IMR-90 (cell line): ENCODE measurements at regions not wholly inside any gene's neighbourhood (a gene's known extent, or its start where the extent isn't known, plus 50 kb on each side); places are given as distances from the start of the nearest gene placed in this dataset.

Experiments
- ATAC-seq: fragments of 200-7000 bp; cut with Tn5 transposase; 2 replicates; pipeline ENCODE4 v1.9.1; 2020; ENCODE audit warnings: low read depth, mild to moderate bottlenecking, moderate library complexity
- BruUV-seq: library from RNA; stranded (reverse); fragments of 400-500 nt; replicated peaks from 2 replicates; lab custom pipeline; 2021; lab: Mats Ljungman, UMichigan
- CTCF ChIA-PET: fragments of 300-600 bp; formaldehyde crosslinking; extraction: SDS; loops from one replicate; lab custom pipeline; 2021; ENCODE audit warnings: antibody characterized with exemption; lab: Yijun Ruan, JAX
- POLR2A ChIA-PET: fragments of 300-600 bp; sonication (Branson Sonifier 250); formaldehyde crosslinking; loops from one replicate; lab custom pipeline; 2022; ENCODE audit warnings: antibody characterized with exemption; ENCODE audit not compliant: unreplicated experiment; lab: Charles Lee
- DNase-seq: peaks from one replicate; pipeline ENCODE4 v3.0.0; 2013
- H2AFZ ChIP-seq: replicated peaks from 2 replicates; pipeline ENCODE3; 2013; ENCODE audit warnings: low read length, mild to moderate bottlenecking; ENCODE audit not compliant: poor library complexity
- H2AK5ac ChIP-seq: 2 replicates; pipeline ENCODE4 v1.6.1; 2013; ENCODE audit warnings: low read depth, low read length, inconsistent platforms
- H2AK9ac ChIP-seq: replicated peaks from 2 replicates; pipeline ENCODE3; 2013; ENCODE audit warnings: mild to moderate bottlenecking, low read depth, low read length, moderate library complexity; ENCODE audit not compliant: poor library complexity
- H2BK120ac ChIP-seq: 2 replicates; pipeline ENCODE4 v1.6.1; 2013; ENCODE audit warnings: low read depth, low read length, inconsistent platforms
- H2BK15ac ChIP-seq: 3 replicates; pipeline ENCODE4 v1.6.1; 2013; ENCODE audit warnings: low read depth, low read length, inconsistent platforms
- H2BK20ac ChIP-seq: 2 replicates; pipeline ENCODE4 v1.6.1; 2013; ENCODE audit warnings: low read depth, mild to moderate bottlenecking, inconsistent platforms, low read length, moderate library complexity
- H2BK5ac ChIP-seq: 2 replicates; pipeline ENCODE4 v1.6.1; 2013; ENCODE audit warnings: mild to moderate bottlenecking, low read depth, low read length, inconsistent platforms; ENCODE audit not compliant: poor library complexity, severe bottlenecking
- H3K14ac ChIP-seq: replicated peaks from 2 replicates; pipeline ENCODE4 v1.6.1; 2013; ENCODE audit warnings: low read depth, low read length, inconsistent platforms
- H3K18ac ChIP-seq: 2 replicates; pipeline ENCODE4 v1.6.1; 2013; ENCODE audit warnings: low read depth, low read length, control low read depth
- H3K23ac ChIP-seq: 2 replicates; pipeline ENCODE4 v1.6.1; 2013; ENCODE audit warnings: low read depth, low read length, inconsistent platforms
- H3K27ac ChIP-seq: 2 replicates; pipeline ENCODE4 v1.5.1; 2013; ENCODE audit warnings: mild to moderate bottlenecking, control low read depth, low read length; ENCODE audit not compliant: insufficient read depth
- H3K27me3 ChIP-seq: 2 replicates; pipeline ENCODE4 v1.6.1; 2013; ENCODE audit warnings: low read length; ENCODE audit not compliant: control insufficient read depth, insufficient read depth
- H3K36me3 ChIP-seq: 2 replicates; pipeline ENCODE4 v1.6.1; 2013; ENCODE audit warnings: low read length, mixed read lengths; ENCODE audit not compliant: control insufficient read depth, insufficient read depth
- H3K4ac ChIP-seq: 2 replicates; pipeline ENCODE4 v1.6.1; 2013; ENCODE audit warnings: low read depth, low read length, inconsistent platforms
- H3K4me1 ChIP-seq: 2 replicates; pipeline ENCODE4 v1.6.1; 2013; ENCODE audit warnings: low read length, mixed read lengths; ENCODE audit not compliant: control insufficient read depth, insufficient read depth
- H3K4me2 ChIP-seq: 2 replicates; pipeline ENCODE4 v1.6.1; 2013; ENCODE audit warnings: low read depth, mild to moderate bottlenecking, control low read depth, low read length, moderate library complexity
- H3K4me3 ChIP-seq: 2 replicates; pipeline ENCODE4 v1.5.1; 2013; ENCODE audit warnings: low read depth, mild to moderate bottlenecking, control low read depth, low read length, moderate library complexity; ENCODE audit not compliant: insufficient read depth
- H3K56ac ChIP-seq: 2 replicates; pipeline ENCODE4 v1.6.1; 2013; ENCODE audit warnings: low read length, inconsistent platforms; ENCODE audit not compliant: insufficient read depth; ENCODE audit errors: extremely low read depth
- H3K79me1 ChIP-seq, 2 experiments: 2 replicates each; pipeline ENCODE4 v1.6.1; 2013; ENCODE audit warnings: low read length in 2 of 2, inconsistent platforms in 1 of 2, low read depth in 1 of 2
- H3K9ac ChIP-seq: 2 replicates; pipeline ENCODE4 v1.6.1; 2013; ENCODE audit warnings: low read depth, low read length, control low read depth
- H3K9me1 ChIP-seq: 2 replicates; pipeline ENCODE4 v1.6.1; 2013; ENCODE audit warnings: low read length, inconsistent platforms; ENCODE audit not compliant: insufficient read depth
- H3K9me3 ChIP-seq: 2 replicates; pipeline ENCODE4 v1.6.1; 2013; ENCODE audit warnings: low read length; ENCODE audit not compliant: control insufficient read depth, insufficient read depth
- H4K20me1 ChIP-seq: 2 replicates; pipeline ENCODE4 v1.6.1; 2013; ENCODE audit warnings: low read length, inconsistent platforms; ENCODE audit not compliant: insufficient read depth
- H4K5ac ChIP-seq: 2 replicates; pipeline ENCODE4 v1.6.1; 2013; ENCODE audit warnings: mild to moderate bottlenecking, low read depth, low read length, control low read depth
- H4K8ac ChIP-seq, 2 experiments: 2 replicates each; pipeline ENCODE4 v1.6.1; 2013; ENCODE audit warnings: low read depth in 2 of 2, low read length in 2 of 2, control low read depth in 1 of 2, inconsistent platforms in 1 of 2
- H4K91ac ChIP-seq: 2 replicates; pipeline ENCODE4 v1.6.1; 2013; ENCODE audit warnings: low read depth, low read length, inconsistent platforms; ENCODE audit not compliant: insufficient read depth
- BHLHE40 ChIP-seq: fragments of 150-350 bp; IDR thresholded peaks from 2 replicates; pipeline ENCODE4 v1.6.1; 2016; ENCODE audit warnings: mild to moderate bottlenecking, low read depth, low read length
- CEBPB ChIP-seq: IDR thresholded peaks from 2 replicates; pipeline ENCODE4 v1.6.1; 2012; ENCODE audit warnings: low read depth, low read length, improper control_type of control experiment
- CHD1 ChIP-seq: IDR thresholded peaks from 2 replicates; pipeline ENCODE4 v1.6.1; 2012; ENCODE audit warnings: low read depth, low read length, improper control_type of control experiment
- CTCF ChIP-seq: conservative IDR thresholded peaks from 2 replicates; pipeline ENCODE4 v1.5.1; 2012; ENCODE audit warnings: mild to moderate bottlenecking, low read depth, low read length, improper control_type of control experiment
- ELK1 ChIP-seq: fragments of 150-350 bp; IDR thresholded peaks from 2 replicates; pipeline ENCODE4 v1.6.1; 2016; ENCODE audit warnings: low read depth, mild to moderate bottlenecking, low read length, moderate library complexity, borderline replicate concordance
- FOS ChIP-seq: fragments of 150-350 bp; IDR thresholded peaks from 2 replicates; pipeline ENCODE4 v1.6.1; 2016; ENCODE audit warnings: low read depth, low read length
- MAFK ChIP-seq: IDR thresholded peaks from 2 replicates; pipeline ENCODE4 v1.6.1; 2012; ENCODE audit warnings: low read depth, low read length, improper control_type of control experiment
- MAZ ChIP-seq: IDR thresholded peaks from 2 replicates; pipeline ENCODE4 v1.6.1; 2012; ENCODE audit warnings: low read depth, mild to moderate bottlenecking, low read length, improper control_type of control experiment, moderate library complexity, borderline replicate concordance
- MXI1 ChIP-seq: IDR thresholded peaks from 2 replicates; pipeline ENCODE4 v1.6.1; 2012; ENCODE audit warnings: low read depth, mild to moderate bottlenecking, low read length, moderate library complexity, borderline replicate concordance
- NFE2L2 ChIP-seq: fragments of 150-350 bp; IDR thresholded peaks from 2 replicates; pipeline ENCODE4 v1.6.1; 2016; ENCODE audit warnings: low read depth, mild to moderate bottlenecking, low read length
- POLR2A ChIP-seq: IDR thresholded peaks from 2 replicates; pipeline ENCODE4 v1.6.1; 2012; ENCODE audit warnings: mild to moderate bottlenecking, low read depth, low read length
- RAD21 ChIP-seq: IDR thresholded peaks from 2 replicates; pipeline ENCODE4 v1.6.1; 2012; ENCODE audit warnings: low read length, improper control_type of control experiment
- RCOR1 ChIP-seq: IDR thresholded peaks from 2 replicates; pipeline ENCODE4 v1.6.1; 2012; ENCODE audit warnings: mild to moderate bottlenecking, low read length, improper control_type of control experiment; ENCODE audit not compliant: insufficient replicate concordance
- RFX5 ChIP-seq: IDR thresholded peaks from 2 replicates; pipeline ENCODE4 v1.8.0; 2012; ENCODE audit warnings: low read depth, mild to moderate bottlenecking, low read length, moderate library complexity
- SMC3 ChIP-seq: fragments of 150-350 bp; IDR thresholded peaks from 2 replicates; pipeline ENCODE4 v1.6.1; 2016; ENCODE audit warnings: low read depth, mild to moderate bottlenecking, antibody characterized with exemption, low read length, moderate library complexity
- USF2 ChIP-seq: fragments of 150-350 bp; IDR thresholded peaks from 2 replicates; pipeline ENCODE4 v1.6.1; 2017; ENCODE audit warnings: mild to moderate bottlenecking, antibody characterized with exemption, low read length, low read depth
- WGBS, 2 experiments: methylation state at CpG; one replicate each; pipeline versions ENCODE4 v1.1.5 to v1.1.7; 2013; ENCODE audit warnings: missing lambda C conversion rate in 2 of 2; ENCODE audit not compliant: insufficient read length in 1 of 2; ENCODE audit errors: extremely low coverage in 2 of 2; 5-methylcytosine and 5-hydroxymethylcytosine counted together
- dilution Hi-C: fragments of 300-500 bp; cut with HindIII; formaldehyde crosslinking; loops from one replicate; pipeline ENCODE4 v1.14.3; 2018; ENCODE audit warnings: low sequenced_read_pairs; ENCODE audit not compliant: unreplicated experiment
- in situ Hi-C: fragments of 300-500 bp; cut with MboI; formaldehyde crosslinking; loops from 3 replicates; pipeline ENCODE4 v1.14.3; 2019; ENCODE audit warnings: low sequenced_read_pairs, inconsistent platforms, mixed read lengths
- intact Hi-C: fragments of 100-400 bp; cut with micrococcal nuclease; formaldehyde crosslinking; loops from 2 replicates; pipeline ENCODE4 v1.10.0; 2022

DNA sequence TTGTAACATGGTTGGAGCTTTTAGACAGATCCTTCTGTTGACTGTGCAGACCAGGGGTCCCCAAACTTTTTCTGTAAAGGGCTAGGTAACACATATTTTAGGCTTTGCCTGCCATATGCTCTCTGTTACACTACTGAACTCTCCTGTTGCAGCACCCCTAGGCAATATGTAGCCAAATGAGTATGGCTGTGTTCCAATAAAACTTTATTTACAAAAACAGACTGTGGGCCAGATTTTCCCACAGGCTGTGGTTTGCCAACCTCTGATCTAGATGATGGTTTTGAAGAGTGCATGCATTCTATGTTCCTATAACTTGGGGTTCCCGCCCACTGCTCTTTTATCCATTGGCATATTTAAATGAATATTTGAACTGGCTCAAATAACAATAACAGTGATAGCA lies 180.3 kb upstream of the VASH1 start:
- H2BK20ac ChIP-seq, result no peak overlapping the region
- no peaks in the 10 kb centered on the region for H3K9me3 ChIP-seq
- BruUV-seq, result no TSS peak
- dilution Hi-C loops (no loop called here), in situ Hi-C loops (no loop called here), intact Hi-C loops (no loop called here)
- H2AK9ac ChIP-seq, result no peak overlapping the region
- H3K4me2 ChIP-seq, result no peak overlapping the region
- DNase-seq (no peak), ATAC-seq (no peak)
- no peaks in the 10 kb centered on the region for H3K36me3 ChIP-seq
- H2BK5ac ChIP-seq, result no peak overlapping the region
- ChIA-PET POLR2A (no interaction called here), CTCF (no interaction called here)
- no peak overlapping the region for H4K5ac ChIP-seq
- H2BK15ac ChIP-seq, result no peak overlapping the region
- H3K18ac ChIP-seq, result no peak overlapping the region
- no peaks in the 10 kb centered on the region for H4K20me1 ChIP-seq
- H3K9ac ChIP-seq, result no peak overlapping the region
- H3K4me1 ChIP-seq, result no peaks in the 10 kb centered on the region
- H3K4me3 ChIP-seq, result no peak overlapping the region
- H2AFZ ChIP-seq, result no peak overlapping the region
- no peak overlapping the region for H3K4ac ChIP-seq
- H2BK120ac ChIP-seq, result no peak overlapping the region
- no peak overlapping the region for H4K8ac ChIP-seq
- H3K23ac ChIP-seq, result no peak overlapping the region
- no peaks in the 10 kb centered on the region for H3K9me1 ChIP-seq
- H3K27ac ChIP-seq, result no peak overlapping the region
- H3K14ac ChIP-seq, result no peak overlapping the region
- H2AK5ac ChIP-seq, result no peak overlapping the region
- no peaks in the 10 kb centered on the region for H3K79me1 ChIP-seq
- no peak overlapping the region for H3K56ac ChIP-seq
- no peaks in the 10 kb centered on the region for H3K27me3 ChIP-seq
- H4K91ac ChIP-seq, result no peak overlapping the region
- TF ChIP-seq CHD1 (no peak), BHLHE40 (no peak), MAFK (no peak), RCOR1 (no peak), ELK1 (no peak), MXI1 (no peak), MAZ (no peak), POLR2A (no peak), RFX5 (no peak), RAD21 (no peak), SMC3 (no peak), FOS (no peak), CTCF (no peak), CEBPB (no peak), USF2 (no peak), NFE2L2 (no peak)
- WGBS, 2 experiments, result no CpG with 5 or more reads among the region's 1 CpG
